ENCODE measurements at regions not wholly inside any gene's neighbourhood (a gene's known extent, or its start where the extent isn't known, plus 50 kb on each side); places are given as distances from the start of the nearest gene placed in this dataset.
A peak's percentile ranks its signal among the peaks of the same experiment; 100 is the strongest.

GRCh38 chr6:22149501-22150367, 147.1 kb downstream of the PRL start:
- ChIA-PET CTCF (interaction anchor here (1.0 kb wide), 1 partner anchor 37 kb away, joined by 3 read pairs; no protein-coding TSS in a partner anchor), POLR2A (no interaction called here)
- Histone ChIP-seq H3K4me2 (peak overlapping the region; percentile 38; the same call in 1 of the 3 replicates), H3K27ac (peak overlapping the region in 1 of 2 experiments; percentile 48; a peak in 2 of 6 replicates), H3K4me1 (peaks cover 32% of the 10 kb centered on the region), H3K9me3 (no peaks in the 10 kb centered on the region), H3K4me3 (no peak overlapping the region)
- 85% methylated on average over 11 of the region's 11 CpGs for WGBS (ENCODE audit: missing lambda C conversion rate)
- no peak for ATAC-seq
- no peak for TF ChIP-seq TP53 (CRISPR knock-in tag; IDR thresholded peaks at IDR 0.05)
- no peak for TF ChIP-seq MAX (IDR thresholded peaks at IDR 0.05)
- TF ChIP-seq HES2 (IDR thresholded peaks at IDR 0.05) = no peak
- TF ChIP-seq RFX5 (IDR thresholded peaks at IDR 0.05) = peak; percentile 43; the same call in 1 of the 2 replicates
- DNase-seq (ENCODE audit: low read depth in 1 of 2, low spot score in 1 of 2) = no peak
- no peak for FAIRE-seq

GRCh38 chr6:22150368-22151035, 146.3 kb downstream of the PRL start:
- Histone ChIP-seq H3K27ac (peak overlapping the region in 1 of 2 experiments; percentile 48; a peak in 1 of 6 replicates), H3K4me3 (no peak overlapping the region), H3K4me1 (peaks cover 32% of the 10 kb centered on the region), H3K4me2 (no peak overlapping the region), H3K9me3 (no peaks in the 10 kb centered on the region)
- ChIA-PET POLR2A (no interaction called here), CTCF (no interaction called here)
- ATAC-seq (no peak), FAIRE-seq (no peak), DNase-seq (ENCODE audit: low read depth in 1 of 2, low spot score in 1 of 2) (no peak)
- no peak for TF ChIP-seq MAZ (IDR thresholded peaks at IDR 0.05; ENCODE audit: borderline replicate concordance, low read depth, low read length)
- TF ChIP-seq RAD21 (conservative IDR thresholded peaks at IDR 0.05 in 1 of 2, IDR thresholded peaks at IDR 0.05 in 1 of 2) = no peak
- no peak for TF ChIP-seq ZFP36 (IDR thresholded peaks at IDR 0.05; ENCODE audit: borderline replicate concordance, partially characterized antibody)
- TF ChIP-seq ZSCAN20 (CRISPR knock-in tag; IDR thresholded peaks at IDR 0.05) = no peak
- TF ChIP-seq CEBPB (IDR thresholded peaks at IDR 0.05) = no peak
- no peak for TF ChIP-seq NPAS2 (CRISPR knock-in tag; IDR thresholded peaks at IDR 0.05; ENCODE audit: borderline replicate concordance)
- no peak for TF ChIP-seq PBX3 (IDR thresholded peaks at IDR 0.05)
- no peak for TF ChIP-seq HES2 (IDR thresholded peaks at IDR 0.05)

- 75% methylated on average over 1 of the region's 1 CpG for WGBS (ENCODE audit: missing lambda C conversion rate)
- CTCF ChIA-PET = no interaction called here
- TF ChIP-seq MAFK (IDR thresholded peaks at IDR 0.05; ENCODE audit: partially characterized antibody) (peak; percentile 72), BCL3 (IDR thresholded peaks at IDR 0.05) (no peak)
- FAIRE-seq = no peak
- Histone ChIP-seq H3K27ac (no peak overlapping the region), H3K4me2 (no peak overlapping the region), H3K4me3 (no peak overlapping the region), H3K9me3 (no peaks in the 10 kb centered on the region), H3K4me1 (peaks cover 28% of the 10 kb centered on the region)
- no peak for DNase-seq (ENCODE audit: low read depth in 1 of 2, low spot score in 1 of 2)
- POLR2A ChIA-PET = no interaction called here
- no peak for ATAC-seq
Measured at GRCh38 chr6:22151892-22152291, 144.9 kb downstream of the PRL start.

- no peak for FAIRE-seq
- Histone ChIP-seq H3K4me3 (no peak overlapping the region), H3K27ac (no peak overlapping the region), H3K9me3 (no peaks in the 10 kb centered on the region), H3K4me2 (no peak overlapping the region), H3K4me1 (peaks cover 25% of the 10 kb centered on the region)
- POLR2A ChIA-PET = no interaction called here
- ATAC-seq = no peak
- CTCF ChIA-PET = no interaction called here
- no peak for DNase-seq (ENCODE audit: low read depth in 1 of 2, low spot score in 1 of 2)
- TF ChIP-seq ZFP36 (IDR thresholded peaks at IDR 0.05; ENCODE audit: borderline replicate concordance, partially characterized antibody) = no peak
- TF ChIP-seq USF2 (IDR thresholded peaks at IDR 0.05) = no peak
- no peak for TF ChIP-seq FOXS1 (CRISPR knock-in tag; IDR thresholded peaks at IDR 0.05)
- no peak for TF ChIP-seq CEBPB (IDR thresholded peaks at IDR 0.05)
- no peak for TF ChIP-seq PBX3 (IDR thresholded peaks at IDR 0.05)
- no peak for TF ChIP-seq BCL3 (IDR thresholded peaks at IDR 0.05)
- no peak for TF ChIP-seq CTCF (IDR thresholded peaks at IDR 0.05)
- no peak for TF ChIP-seq ZSCAN20 (CRISPR knock-in tag; IDR thresholded peaks at IDR 0.05)
- TF ChIP-seq MAZ (IDR thresholded peaks at IDR 0.05; ENCODE audit: borderline replicate concordance, low read depth, low read length) = no peak
- TF ChIP-seq NR3C1 (IDR thresholded peaks at IDR 0.05) = no peak
- TF ChIP-seq TP53 (CRISPR knock-in tag; IDR thresholded peaks at IDR 0.05) = no peak
Measured at GRCh38 chr6:22152841-22153240, 144.0 kb downstream of the PRL start.

All from A549 (cell line).